ENCODE measurements at regions not wholly inside any gene's neighbourhood (a gene's known extent, or its start where the extent isn't known, plus 50 kb on each side); places are given as distances from the start of the nearest gene placed in this dataset.

- Histone ChIP-seq H3K79me2 (ENCODE audit: insufficient read depth, low read length) (no peaks in the 10 kb centered on the region), H3K9me3 (ENCODE audit: insufficient read depth, low read length, severe bottlenecking) (no peaks in the 10 kb centered on the region), H3K4me1 (ENCODE audit: insufficient read depth, low read length) (no peaks in the 10 kb centered on the region), H3K27ac (ENCODE audit: low read length) (no peak overlapping the region), H4K20me1 (ENCODE audit: insufficient read depth, low read length) (no peaks in the 10 kb centered on the region), H3K36me3 (ENCODE audit: insufficient read depth, low read length) (no peaks in the 10 kb centered on the region), H3K4me2 (ENCODE audit: insufficient read depth, low read length) (no peak overlapping the region), H3K9ac (ENCODE audit: low read depth, low read length) (no peak overlapping the region), H3K27me3 (ENCODE audit: insufficient read depth, low read length, poor library complexity) (no peaks in the 10 kb centered on the region), H2AFZ (ENCODE audit: low read depth, low read length) (no peak overlapping the region), H3K4me3 (ENCODE audit: low read depth in 1 of 2, low read length in 2 of 2) (no peak overlapping the region)
- DNase-seq: no peak
- ATAC-seq (ENCODE audit: insufficient read depth, low read depth): no peak
- no peak for TF ChIP-seq EZH2 (IDR thresholded peaks at IDR 0.05; ENCODE audit: borderline replicate concordance, low read depth, low read length, severe bottlenecking)
These were observed 55.4 kb upstream of the GRPR start for GRCh38 chrX:16067886-16068515.

DNA sequence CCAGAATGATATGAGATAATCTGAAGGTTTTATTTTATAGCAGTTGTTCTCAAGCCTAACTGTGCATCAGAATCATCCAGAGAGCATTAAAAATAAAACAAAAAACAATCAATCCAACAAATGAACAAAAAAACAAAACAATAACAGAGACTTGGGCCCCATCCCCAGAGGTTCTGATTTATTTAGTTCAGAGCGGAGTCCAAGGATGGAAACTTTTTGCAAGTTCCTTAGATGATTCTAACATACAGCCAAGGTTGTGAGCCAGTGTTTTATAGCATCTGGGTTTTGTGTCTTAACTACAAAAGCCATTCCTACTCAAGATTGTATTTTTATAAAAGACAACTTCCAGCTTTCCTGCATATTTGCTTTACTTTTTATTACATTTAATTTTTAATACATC, 59.4 kb upstream of the GRPR start:
- H3K36me3 ChIP-seq (ENCODE audit: insufficient read depth, low read length): no peaks in the 10 kb centered on the region
- ATAC-seq (ENCODE audit: insufficient read depth, low read depth): no peak
- TF ChIP-seq EZH2 (IDR thresholded peaks at IDR 0.05; ENCODE audit: borderline replicate concordance, low read depth, low read length, severe bottlenecking): no peak
- TF ChIP-seq, protein P1, sequence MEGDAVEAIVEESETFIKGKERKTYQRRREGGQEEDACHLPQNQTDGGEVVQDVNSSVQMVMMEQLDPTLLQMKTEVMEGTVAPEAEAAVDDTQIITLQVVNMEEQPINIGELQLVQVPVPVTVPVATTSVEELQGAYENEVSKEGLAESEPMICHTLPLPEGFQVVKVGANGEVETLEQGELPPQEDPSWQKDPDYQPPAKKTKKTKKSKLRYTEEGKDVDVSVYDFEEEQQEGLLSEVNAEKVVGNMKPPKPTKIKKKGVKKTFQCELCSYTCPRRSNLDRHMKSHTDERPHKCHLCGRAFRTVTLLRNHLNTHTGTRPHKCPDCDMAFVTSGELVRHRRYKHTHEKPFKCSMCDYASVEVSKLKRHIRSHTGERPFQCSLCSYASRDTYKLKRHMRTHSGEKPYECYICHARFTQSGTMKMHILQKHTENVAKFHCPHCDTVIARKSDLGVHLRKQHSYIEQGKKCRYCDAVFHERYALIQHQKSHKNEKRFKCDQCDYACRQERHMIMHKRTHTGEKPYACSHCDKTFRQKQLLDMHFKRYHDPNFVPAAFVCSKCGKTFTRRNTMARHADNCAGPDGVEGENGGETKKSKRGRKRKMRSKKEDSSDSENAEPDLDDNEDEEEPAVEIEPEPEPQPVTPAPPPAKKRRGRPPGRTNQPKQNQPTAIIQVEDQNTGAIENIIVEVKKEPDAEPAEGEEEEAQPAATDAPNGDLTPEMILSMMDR (IDR thresholded peaks at IDR 0.05; ENCODE audit: borderline replicate concordance, extremely low read depth, low read length, poor library complexity, severe bottlenecking): no peak

DNA sequence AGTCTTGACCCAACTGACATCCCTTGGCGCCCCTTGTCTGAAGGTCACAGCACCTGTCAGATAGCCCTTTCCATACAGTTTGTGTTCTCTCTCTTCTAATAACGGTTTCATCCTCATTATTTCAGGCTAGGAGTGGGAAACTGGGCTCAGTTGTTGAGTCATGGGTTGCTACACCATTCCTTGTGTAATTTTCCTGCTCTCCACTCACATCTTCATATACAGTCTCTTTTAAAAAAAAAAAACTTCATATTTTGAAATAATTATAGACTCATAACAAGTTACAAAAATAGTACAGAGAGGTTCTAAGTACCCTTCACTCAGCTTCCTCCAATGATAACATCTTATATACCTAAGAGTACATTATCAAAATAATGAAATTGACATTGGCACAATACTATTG, 60.2 kb upstream of the GRPR start:
- H3K4me3 ChIP-seq (ENCODE audit: low read depth in 1 of 2, low read length in 2 of 2): no peak overlapping the region
- TF ChIP-seq, protein P1 (IDR thresholded peaks at IDR 0.05; ENCODE audit: borderline replicate concordance, extremely low read depth, low read length, poor library complexity, severe bottlenecking): no peak
- no peak for TF ChIP-seq EZH2 (IDR thresholded peaks at IDR 0.05; ENCODE audit: borderline replicate concordance, low read depth, low read length, severe bottlenecking)

More for the DNA sequence above, 59.4 kb upstream of the GRPR start:
- Histone ChIP-seq H3K4me1 (ENCODE audit: insufficient read depth, low read length) (no peaks in the 10 kb centered on the region), H3K4me2 (ENCODE audit: insufficient read depth, low read length) (no peak overlapping the region), H3K4me3 (ENCODE audit: low read depth in 1 of 2, low read length in 2 of 2) (no peak overlapping the region), H2AFZ (ENCODE audit: low read depth, low read length) (no peak overlapping the region), H4K20me1 (ENCODE audit: insufficient read depth, low read length) (no peaks in the 10 kb centered on the region), H3K9ac (ENCODE audit: low read depth, low read length) (no peak overlapping the region), H3K9me3 (ENCODE audit: insufficient read depth, low read length, severe bottlenecking) (no peaks in the 10 kb centered on the region), H3K27ac (ENCODE audit: low read length) (no peak overlapping the region), H3K79me2 (ENCODE audit: insufficient read depth, low read length) (no peaks in the 10 kb centered on the region), H3K27me3 (ENCODE audit: insufficient read depth, low read length, poor library complexity) (no peaks in the 10 kb centered on the region)
- no peak for DNase-seq

GRCh38 chrX:16061296-16061695, 62.1 kb upstream of the GRPR start:
- no peak for DNase-seq
- no peaks in the 10 kb centered on the region for H3K27me3 ChIP-seq (ENCODE audit: insufficient read depth, low read length, poor library complexity)
- no peaks in the 10 kb centered on the region for H3K4me1 ChIP-seq (ENCODE audit: insufficient read depth, low read length)
- H3K9ac ChIP-seq (ENCODE audit: low read depth, low read length): no peak overlapping the region
- H3K27ac ChIP-seq (ENCODE audit: low read length): no peak overlapping the region
- no peak overlapping the region for H3K4me3 ChIP-seq (ENCODE audit: low read depth in 1 of 2, low read length in 2 of 2)
- no peak overlapping the region for H2AFZ ChIP-seq (ENCODE audit: low read depth, low read length)
- no peaks in the 10 kb centered on the region for H3K79me2 ChIP-seq (ENCODE audit: insufficient read depth, low read length)
- TF ChIP-seq, protein P1 (IDR thresholded peaks at IDR 0.05; ENCODE audit: borderline replicate concordance, extremely low read depth, low read length, poor library complexity, severe bottlenecking): no peak
- no peak for TF ChIP-seq EZH2 (IDR thresholded peaks at IDR 0.05; ENCODE audit: borderline replicate concordance, low read depth, low read length, severe bottlenecking)
- no peaks in the 10 kb centered on the region for H3K9me3 ChIP-seq (ENCODE audit: insufficient read depth, low read length, severe bottlenecking)
- H4K20me1 ChIP-seq (ENCODE audit: insufficient read depth, low read length): no peaks in the 10 kb centered on the region
- no peak overlapping the region for H3K4me2 ChIP-seq (ENCODE audit: insufficient read depth, low read length)
- ATAC-seq (ENCODE audit: insufficient read depth, low read depth): no peak
- H3K36me3 ChIP-seq (ENCODE audit: insufficient read depth, low read length): no peaks in the 10 kb centered on the region

More for the DNA sequence above, 60.2 kb upstream of the GRPR start:
- Histone ChIP-seq H3K4me1 (ENCODE audit: insufficient read depth, low read length) (no peaks in the 10 kb centered on the region), H3K27me3 (ENCODE audit: insufficient read depth, low read length, poor library complexity) (no peaks in the 10 kb centered on the region), H3K36me3 (ENCODE audit: insufficient read depth, low read length) (no peaks in the 10 kb centered on the region), H3K9ac (ENCODE audit: low read depth, low read length) (no peak overlapping the region), H3K27ac (ENCODE audit: low read length) (no peak overlapping the region), H2AFZ (ENCODE audit: low read depth, low read length) (no peak overlapping the region), H3K79me2 (ENCODE audit: insufficient read depth, low read length) (no peaks in the 10 kb centered on the region), H4K20me1 (ENCODE audit: insufficient read depth, low read length) (no peaks in the 10 kb centered on the region), H3K9me3 (ENCODE audit: insufficient read depth, low read length, severe bottlenecking) (no peaks in the 10 kb centered on the region), H3K4me2 (ENCODE audit: insufficient read depth, low read length) (no peak overlapping the region)
- ATAC-seq (ENCODE audit: insufficient read depth, low read depth) (no peak), DNase-seq (no peak)
